ENCODE measurements at regions not wholly inside any gene's neighbourhood (a gene's known extent, or its start where the extent isn't known, plus 50 kb on each side); places are given as distances from the start of the nearest gene placed in this dataset.
"Not testable (repeated sequence)": the region's sequence is repeated elsewhere in the genome, so short reads cannot be mapped to it uniquely, and the experiment has no call there.

DNA sequence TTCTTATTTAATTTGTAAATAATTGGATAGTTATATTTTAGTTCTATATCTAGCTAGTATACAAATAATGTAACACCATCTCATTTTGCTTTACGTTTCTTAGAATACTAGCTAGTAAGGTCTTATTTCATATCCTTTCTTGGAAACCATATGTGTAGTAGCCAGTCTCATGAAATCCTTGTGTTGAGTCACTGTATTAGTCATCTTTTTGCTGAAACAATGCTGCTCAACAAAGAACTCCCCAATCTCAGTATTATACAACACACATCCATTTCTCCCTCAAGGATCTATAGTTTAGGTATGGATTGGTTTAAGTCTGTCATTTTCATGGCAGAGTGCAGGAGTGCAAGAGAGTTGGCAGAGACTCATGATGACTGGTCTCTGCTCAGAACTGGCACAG is 185.2 kb upstream of the NBPF9 start:
- TF ChIP-seq, protein P1, sequence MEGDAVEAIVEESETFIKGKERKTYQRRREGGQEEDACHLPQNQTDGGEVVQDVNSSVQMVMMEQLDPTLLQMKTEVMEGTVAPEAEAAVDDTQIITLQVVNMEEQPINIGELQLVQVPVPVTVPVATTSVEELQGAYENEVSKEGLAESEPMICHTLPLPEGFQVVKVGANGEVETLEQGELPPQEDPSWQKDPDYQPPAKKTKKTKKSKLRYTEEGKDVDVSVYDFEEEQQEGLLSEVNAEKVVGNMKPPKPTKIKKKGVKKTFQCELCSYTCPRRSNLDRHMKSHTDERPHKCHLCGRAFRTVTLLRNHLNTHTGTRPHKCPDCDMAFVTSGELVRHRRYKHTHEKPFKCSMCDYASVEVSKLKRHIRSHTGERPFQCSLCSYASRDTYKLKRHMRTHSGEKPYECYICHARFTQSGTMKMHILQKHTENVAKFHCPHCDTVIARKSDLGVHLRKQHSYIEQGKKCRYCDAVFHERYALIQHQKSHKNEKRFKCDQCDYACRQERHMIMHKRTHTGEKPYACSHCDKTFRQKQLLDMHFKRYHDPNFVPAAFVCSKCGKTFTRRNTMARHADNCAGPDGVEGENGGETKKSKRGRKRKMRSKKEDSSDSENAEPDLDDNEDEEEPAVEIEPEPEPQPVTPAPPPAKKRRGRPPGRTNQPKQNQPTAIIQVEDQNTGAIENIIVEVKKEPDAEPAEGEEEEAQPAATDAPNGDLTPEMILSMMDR (IDR thresholded peaks at IDR 0.05): not testable (repeated sequence)
- TF ChIP-seq POLR2A (IDR thresholded peaks at IDR 0.05): not testable (repeated sequence)

Measured in lower leg skin (tissue), 3 donors.